ENCODE measurements at regions not wholly inside any gene's neighbourhood (a gene's known extent, or its start where the extent isn't known, plus 50 kb on each side); places are given as distances from the start of the nearest gene placed in this dataset.

- TF ChIP-seq, protein P1, sequence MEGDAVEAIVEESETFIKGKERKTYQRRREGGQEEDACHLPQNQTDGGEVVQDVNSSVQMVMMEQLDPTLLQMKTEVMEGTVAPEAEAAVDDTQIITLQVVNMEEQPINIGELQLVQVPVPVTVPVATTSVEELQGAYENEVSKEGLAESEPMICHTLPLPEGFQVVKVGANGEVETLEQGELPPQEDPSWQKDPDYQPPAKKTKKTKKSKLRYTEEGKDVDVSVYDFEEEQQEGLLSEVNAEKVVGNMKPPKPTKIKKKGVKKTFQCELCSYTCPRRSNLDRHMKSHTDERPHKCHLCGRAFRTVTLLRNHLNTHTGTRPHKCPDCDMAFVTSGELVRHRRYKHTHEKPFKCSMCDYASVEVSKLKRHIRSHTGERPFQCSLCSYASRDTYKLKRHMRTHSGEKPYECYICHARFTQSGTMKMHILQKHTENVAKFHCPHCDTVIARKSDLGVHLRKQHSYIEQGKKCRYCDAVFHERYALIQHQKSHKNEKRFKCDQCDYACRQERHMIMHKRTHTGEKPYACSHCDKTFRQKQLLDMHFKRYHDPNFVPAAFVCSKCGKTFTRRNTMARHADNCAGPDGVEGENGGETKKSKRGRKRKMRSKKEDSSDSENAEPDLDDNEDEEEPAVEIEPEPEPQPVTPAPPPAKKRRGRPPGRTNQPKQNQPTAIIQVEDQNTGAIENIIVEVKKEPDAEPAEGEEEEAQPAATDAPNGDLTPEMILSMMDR (IDR thresholded peaks at IDR 0.05; ENCODE audit: insufficient read depth, low read length), result no peak
- TF ChIP-seq, protein P2, sequence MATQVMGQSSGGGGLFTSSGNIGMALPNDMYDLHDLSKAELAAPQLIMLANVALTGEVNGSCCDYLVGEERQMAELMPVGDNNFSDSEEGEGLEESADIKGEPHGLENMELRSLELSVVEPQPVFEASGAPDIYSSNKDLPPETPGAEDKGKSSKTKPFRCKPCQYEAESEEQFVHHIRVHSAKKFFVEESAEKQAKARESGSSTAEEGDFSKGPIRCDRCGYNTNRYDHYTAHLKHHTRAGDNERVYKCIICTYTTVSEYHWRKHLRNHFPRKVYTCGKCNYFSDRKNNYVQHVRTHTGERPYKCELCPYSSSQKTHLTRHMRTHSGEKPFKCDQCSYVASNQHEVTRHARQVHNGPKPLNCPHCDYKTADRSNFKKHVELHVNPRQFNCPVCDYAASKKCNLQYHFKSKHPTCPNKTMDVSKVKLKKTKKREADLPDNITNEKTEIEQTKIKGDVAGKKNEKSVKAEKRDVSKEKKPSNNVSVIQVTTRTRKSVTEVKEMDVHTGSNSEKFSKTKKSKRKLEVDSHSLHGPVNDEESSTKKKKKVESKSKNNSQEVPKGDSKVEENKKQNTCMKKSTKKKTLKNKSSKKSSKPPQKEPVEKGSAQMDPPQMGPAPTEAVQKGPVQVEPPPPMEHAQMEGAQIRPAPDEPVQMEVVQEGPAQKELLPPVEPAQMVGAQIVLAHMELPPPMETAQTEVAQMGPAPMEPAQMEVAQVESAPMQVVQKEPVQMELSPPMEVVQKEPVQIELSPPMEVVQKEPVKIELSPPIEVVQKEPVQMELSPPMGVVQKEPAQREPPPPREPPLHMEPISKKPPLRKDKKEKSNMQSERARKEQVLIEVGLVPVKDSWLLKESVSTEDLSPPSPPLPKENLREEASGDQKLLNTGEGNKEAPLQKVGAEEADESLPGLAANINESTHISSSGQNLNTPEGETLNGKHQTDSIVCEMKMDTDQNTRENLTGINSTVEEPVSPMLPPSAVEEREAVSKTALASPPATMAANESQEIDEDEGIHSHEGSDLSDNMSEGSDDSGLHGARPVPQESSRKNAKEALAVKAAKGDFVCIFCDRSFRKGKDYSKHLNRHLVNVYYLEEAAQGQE (IDR thresholded peaks at IDR 0.05; ENCODE audit: insufficient replicate concordance, low read depth), result no peak
- TF ChIP-seq GABPA (IDR thresholded peaks at IDR 0.05; ENCODE audit: low read depth) (no peak), POLR2AphosphoS5 (IDR thresholded peaks at IDR 0.05; ENCODE audit: low read depth) (no peak)
- DNase-seq (ENCODE audit: low read depth in 1 of 2, low spot score in 1 of 2), result no peak
- Histone ChIP-seq H3K27me3 (ENCODE audit: insufficient read depth, poor library complexity, severe bottlenecking) (no peaks in the 10 kb centered on the region), H3K27ac (replicated peaks) (no peak overlapping the region), H3K4me3 (replicated peaks; ENCODE audit: insufficient read depth, low read length) (no peak overlapping the region)
Observed at GRCh38 chrX:74218895-74219294, 85.1 kb upstream of the ZCCHC13 start.

GRCh38 chrX:74216421-74216820 lies 87.6 kb upstream of the ZCCHC13 start:
- H3K27ac ChIP-seq (replicated peaks), result no peak overlapping the region
- no peak overlapping the region for H3K4me3 ChIP-seq (replicated peaks; ENCODE audit: insufficient read depth, low read length)
- no peak for DNase-seq (ENCODE audit: low read depth in 1 of 2, low spot score in 1 of 2)
- TF ChIP-seq POLR2AphosphoS5 (IDR thresholded peaks at IDR 0.05; ENCODE audit: low read depth), result no peak
- TF ChIP-seq, protein P1 (IDR thresholded peaks at IDR 0.05; ENCODE audit: insufficient read depth, low read length), result no peak
- H3K27me3 ChIP-seq (ENCODE audit: insufficient read depth, poor library complexity, severe bottlenecking), result no peaks in the 10 kb centered on the region

DNA sequence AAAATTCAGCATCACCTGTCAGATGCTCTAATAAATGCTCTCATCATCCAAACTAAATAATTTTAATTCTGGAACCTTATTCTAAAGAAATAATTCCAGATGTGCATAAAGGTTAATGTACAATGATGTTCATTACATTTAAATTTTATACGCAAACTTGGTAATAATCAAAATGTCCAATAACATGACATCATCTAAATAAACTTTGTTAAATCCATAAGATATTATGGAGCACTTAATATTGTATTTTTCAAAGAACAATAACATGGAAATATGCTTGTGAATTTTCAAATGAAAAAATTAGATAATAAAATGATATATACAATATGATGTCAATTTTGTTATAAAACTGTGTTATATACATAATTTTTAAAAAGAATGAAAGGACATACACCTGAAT lies 92.1 kb upstream of the ZCCHC13 start:
- Histone ChIP-seq H3K27ac (replicated peaks) (no peak overlapping the region), H3K27me3 (ENCODE audit: insufficient read depth, poor library complexity, severe bottlenecking) (no peaks in the 10 kb centered on the region), H3K4me3 (replicated peaks; ENCODE audit: insufficient read depth, low read length) (no peak overlapping the region)
- TF ChIP-seq, protein P2 (IDR thresholded peaks at IDR 0.05; ENCODE audit: insufficient replicate concordance, low read depth), result no peak
- no peak for TF ChIP-seq SPI1 (IDR thresholded peaks at IDR 0.05; ENCODE audit: borderline replicate concordance, low read depth)
- TF ChIP-seq POLR2AphosphoS5 (IDR thresholded peaks at IDR 0.05; ENCODE audit: low read depth), result no peak
- TF ChIP-seq, protein P1 (IDR thresholded peaks at IDR 0.05; ENCODE audit: insufficient read depth, low read length), result no peak
- no peak for TF ChIP-seq GABPA (IDR thresholded peaks at IDR 0.05; ENCODE audit: low read depth)
- no peak for DNase-seq (ENCODE audit: low read depth in 1 of 2, low spot score in 1 of 2)

DNA sequence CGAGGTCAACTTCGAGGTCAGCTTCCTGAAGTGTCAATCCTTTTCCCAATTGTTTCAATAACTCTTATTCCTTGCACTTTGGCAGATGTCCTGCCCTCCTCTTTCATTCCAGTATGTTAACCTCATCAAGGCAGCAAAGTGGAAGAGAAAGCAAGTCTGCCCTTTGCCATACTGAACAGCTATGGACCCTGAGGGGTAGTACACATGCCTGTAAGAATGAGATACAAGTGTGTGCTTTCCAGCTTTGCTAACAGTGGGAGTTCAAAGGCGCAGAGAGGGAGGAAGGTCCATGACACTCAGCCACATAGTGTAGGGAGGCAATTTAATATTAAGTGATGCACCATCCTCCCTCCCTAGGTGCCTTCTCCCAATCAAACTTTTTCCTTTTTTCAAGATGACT lies 96.4 kb upstream of the ZCCHC13 start:
- Histone ChIP-seq H3K27ac (replicated peaks) (no peak overlapping the region), H3K4me3 (replicated peaks; ENCODE audit: insufficient read depth, low read length) (no peak overlapping the region), H3K27me3 (ENCODE audit: insufficient read depth, poor library complexity, severe bottlenecking) (no peaks in the 10 kb centered on the region)
- TF ChIP-seq GABPA (IDR thresholded peaks at IDR 0.05; ENCODE audit: low read depth), result no peak
- DNase-seq (ENCODE audit: low read depth in 1 of 2, low spot score in 1 of 2), result no peak
